ENCODE measurements at regions not wholly inside any gene's neighbourhood (a gene's known extent, or its start where the extent isn't known, plus 50 kb on each side); places are given as distances from the start of the nearest gene placed in this dataset.

- DNase-seq = no peak
These were observed 399.3 kb downstream of the AJAP1 start for GRCh38 chr1:5053744-5054143.

- DNase-seq = no peak
These were observed 374.7 kb downstream of the AJAP1 start for GRCh38 chr1:5029136-5029535.

GRCh38 chr1:5012249-5012648, 357.8 kb downstream of the AJAP1 start:
- DNase-seq = no peak

GRCh38 chr1:5010656-5011055, 356.2 kb downstream of the AJAP1 start:
- no peak for DNase-seq

- no peak for DNase-seq
These were observed 355.8 kb downstream of the AJAP1 start for GRCh38 chr1:5010236-5010635.

- DNase-seq = no peak
These were observed 355.1 kb downstream of the AJAP1 start for GRCh38 chr1:5009376-5010065.

GRCh38 chr1:5005171-5005570, 350.8 kb downstream of the AJAP1 start:
- no peak for DNase-seq

- DNase-seq = no peak
These were observed 348.3 kb downstream of the AJAP1 start for GRCh38 chr1:5002676-5003075.

GRCh38 chr1:5001466-5001865, 347.1 kb downstream of the AJAP1 start:
- DNase-seq = no peak

GRCh38 chr1:4986306-4986705, 331.9 kb downstream of the AJAP1 start:
- no peak for DNase-seq

- no peak for DNase-seq
These were observed 330.4 kb downstream of the AJAP1 start for GRCh38 chr1:4984841-4985240.

- no peak for DNase-seq
These were observed 325.8 kb downstream of the AJAP1 start for GRCh38 chr1:4980211-4980610.

- DNase-seq = no peak
These were observed 324.4 kb downstream of the AJAP1 start for GRCh38 chr1:4978660-4979390.

GRCh38 chr1:4977701-4978100, 323.3 kb downstream of the AJAP1 start:
- no peak for DNase-seq

- no peak for DNase-seq
These were observed 322.5 kb downstream of the AJAP1 start for GRCh38 chr1:4976859-4977440.

- DNase-seq = no peak
These were observed 321.4 kb downstream of the AJAP1 start for GRCh38 chr1:4975856-4976255.

GRCh38 chr1:4974981-4975685, 320.7 kb downstream of the AJAP1 start:
- DNase-seq = no peak

GRCh38 chr1:4973341-4973740, 318.9 kb downstream of the AJAP1 start:
- no peak for DNase-seq

GRCh38 chr1:4972761-4973320, 318.4 kb downstream of the AJAP1 start:
- DNase-seq = no peak

- no peak for DNase-seq
These were observed 317.3 kb downstream of the AJAP1 start for GRCh38 chr1:4971666-4972065.

GRCh38 chr1:4970532-4970931, 316.1 kb downstream of the AJAP1 start:
- no peak for DNase-seq

- no peak for DNase-seq
These were observed 315.2 kb downstream of the AJAP1 start for GRCh38 chr1:4969556-4970129.
